Right lobe of liver (tissue), 4 donors: ENCODE measurements at regions not wholly inside any gene's neighbourhood (a gene's known extent, or its start where the extent isn't known, plus 50 kb on each side); places are given as distances from the start of the nearest gene placed in this dataset.

Experiments
- CTCF ChIP-seq, 4 donors: fragments of 200-600 bp in 3 of 4; fragments of 450-650 bp in 1 of 4; IDR thresholded peaks; one replicate each; pipeline versions ENCODE4 v1.5.1 to v1.8.0; 2016 to 2022; ENCODE audit warnings: antibody characterized with exemption in 4 of 4, mild to moderate bottlenecking in 2 of 4
- POLR2A ChIP-seq: fragments of 450-650 bp; IDR thresholded peaks from one replicate; pipeline ENCODE4 v1.6.1; 2017; ENCODE audit warnings: antibody characterized with exemption, mild to moderate bottlenecking
- donor health status: DM: no; HTN: no; CAD: no.
- donor health status: DM: no; HTN: no; CAD: no.
- donor health status: DM: no; HTN: yes; CAD: no.

DNA sequence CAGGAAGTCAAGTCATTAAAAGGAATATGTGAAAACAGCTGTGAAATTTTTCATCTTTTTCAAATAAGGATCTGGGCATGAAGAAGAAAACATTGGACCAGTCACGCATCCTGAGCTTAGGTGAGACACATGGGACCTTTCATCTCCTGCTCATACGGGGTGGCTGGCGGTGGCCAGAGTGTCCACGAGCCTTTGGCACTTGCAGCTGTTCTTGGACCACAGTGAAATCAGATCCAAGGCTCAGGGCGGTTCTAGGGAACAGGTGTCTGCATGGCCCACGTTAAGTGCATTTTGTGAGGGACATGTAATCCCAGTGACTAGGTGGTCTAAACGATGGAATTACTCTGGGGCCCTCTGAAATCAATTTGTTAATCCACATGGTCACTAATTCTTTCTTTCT lies 212.7 kb upstream of the COPS8 start:
- TF ChIP-seq CTCF (IDR thresholded peaks at IDR 0.05) = no peak
- TF ChIP-seq POLR2A = no peak
